Neural crest cell (in vitro differentiated cells): ENCODE measurements at regions not wholly inside any gene's neighbourhood (a gene's known extent, or its start where the extent isn't known, plus 50 kb on each side); places are given as distances from the start of the nearest gene placed in this dataset.

ENCODE experiments used
- DNase-seq: peaks from one replicate; pipeline ENCODE4 v3.0.0; 2021; ENCODE audit warnings: low read depth, mixed read lengths, low spot score
- H3K27ac Mint-ChIP-seq: one replicate; pipeline ENCODE4 v1.8.0; 2021; ENCODE audit warnings: mild to moderate bottlenecking, mixed read lengths; ENCODE audit not compliant: unreplicated experiment
- H3K27me3 Mint-ChIP-seq: 2 replicates; pipeline ENCODE4 v1.8.0; 2021; ENCODE audit warnings: low read depth, mild to moderate bottlenecking, mixed read lengths
- H3K36me3 Mint-ChIP-seq: 2 replicates; pipeline ENCODE4 v1.8.0; 2021; ENCODE audit warnings: low read depth, mild to moderate bottlenecking, mixed read lengths
- H3K4me1 Mint-ChIP-seq: 2 replicates; pipeline ENCODE4 v1.8.0; 2021; ENCODE audit warnings: mixed read lengths
- H3K4me3 Mint-ChIP-seq: one replicate; pipeline ENCODE4 v1.8.0; 2021; ENCODE audit warnings: mild to moderate bottlenecking, mixed read lengths
- H3K9me3 Mint-ChIP-seq: 2 replicates; pipeline ENCODE4 v1.8.0; 2021; ENCODE audit warnings: mixed read lengths
- TF ChIP-seq, protein P1 (sequence below): fragments of 200-600 bp; sonication (generic); conservative IDR thresholded peaks from 2 replicates; pipeline ENCODE4 v1.5.0; 2021; ENCODE audit warnings: antibody characterized with exemption, mild to moderate bottlenecking

DNA sequence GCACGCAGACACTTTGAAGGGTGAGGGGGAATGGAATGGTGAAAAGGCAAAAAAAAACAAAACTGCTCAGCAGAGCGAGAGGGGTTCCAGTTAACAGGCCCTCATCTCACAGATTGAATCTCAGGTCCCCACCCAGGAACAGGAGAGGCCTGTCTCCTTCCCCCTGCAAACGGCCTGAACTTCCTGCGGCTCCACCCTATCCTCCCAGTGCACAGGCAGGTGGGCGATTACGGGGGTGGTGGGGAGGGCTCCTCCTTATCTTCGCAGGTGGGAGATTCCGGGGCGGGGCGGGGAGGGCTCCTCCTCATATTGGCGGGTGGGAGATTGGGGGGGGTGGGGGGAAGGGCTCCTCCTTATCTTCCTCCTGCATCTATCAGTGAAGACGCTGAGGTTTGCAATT lies 129.0 kb downstream of the SOX4 start:
- Mint-ChIP-seq H3K9me3 (peaks cover 4% of the 10 kb centered on the region), H3K4me3 (no peak overlapping the region), H3K27ac (no peak overlapping the region), H3K4me1 (peaks cover 41% of the 10 kb centered on the region), H3K27me3 (no peaks in the 10 kb centered on the region), H3K36me3 (peaks cover 6% of the 10 kb centered on the region)
- no peak for DNase-seq
- TF ChIP-seq, protein P1, sequence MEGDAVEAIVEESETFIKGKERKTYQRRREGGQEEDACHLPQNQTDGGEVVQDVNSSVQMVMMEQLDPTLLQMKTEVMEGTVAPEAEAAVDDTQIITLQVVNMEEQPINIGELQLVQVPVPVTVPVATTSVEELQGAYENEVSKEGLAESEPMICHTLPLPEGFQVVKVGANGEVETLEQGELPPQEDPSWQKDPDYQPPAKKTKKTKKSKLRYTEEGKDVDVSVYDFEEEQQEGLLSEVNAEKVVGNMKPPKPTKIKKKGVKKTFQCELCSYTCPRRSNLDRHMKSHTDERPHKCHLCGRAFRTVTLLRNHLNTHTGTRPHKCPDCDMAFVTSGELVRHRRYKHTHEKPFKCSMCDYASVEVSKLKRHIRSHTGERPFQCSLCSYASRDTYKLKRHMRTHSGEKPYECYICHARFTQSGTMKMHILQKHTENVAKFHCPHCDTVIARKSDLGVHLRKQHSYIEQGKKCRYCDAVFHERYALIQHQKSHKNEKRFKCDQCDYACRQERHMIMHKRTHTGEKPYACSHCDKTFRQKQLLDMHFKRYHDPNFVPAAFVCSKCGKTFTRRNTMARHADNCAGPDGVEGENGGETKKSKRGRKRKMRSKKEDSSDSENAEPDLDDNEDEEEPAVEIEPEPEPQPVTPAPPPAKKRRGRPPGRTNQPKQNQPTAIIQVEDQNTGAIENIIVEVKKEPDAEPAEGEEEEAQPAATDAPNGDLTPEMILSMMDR, result no peak

DNA sequence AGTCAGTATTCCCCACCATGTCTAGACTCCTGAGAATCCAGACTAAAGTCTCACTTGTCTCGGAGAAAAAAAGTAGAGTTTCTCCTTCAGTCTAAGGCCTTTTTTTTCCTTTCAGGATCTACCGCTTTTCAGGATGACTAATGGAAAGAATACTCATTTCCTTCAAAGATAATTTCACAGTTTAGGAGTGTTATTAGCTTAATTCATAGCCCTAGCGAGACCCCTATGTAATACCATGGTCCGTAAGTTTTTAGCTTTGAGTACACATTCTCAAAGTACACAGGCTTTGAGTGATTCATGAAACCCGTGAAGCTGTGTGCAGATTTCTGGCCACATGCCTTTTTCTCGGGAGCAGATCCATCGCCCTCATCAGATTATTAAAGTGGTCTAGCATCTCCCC lies 133.1 kb downstream of the SOX4 start:
- H3K36me3 Mint-ChIP-seq, result no peaks in the 10 kb centered on the region
- H3K9me3 Mint-ChIP-seq, result no peaks in the 10 kb centered on the region
- H3K27me3 Mint-ChIP-seq, result no peaks in the 10 kb centered on the region
- peaks cover 50% of the 10 kb centered on the region for H3K4me1 Mint-ChIP-seq
- H3K27ac Mint-ChIP-seq, result no peak overlapping the region
- DNase-seq, result no peak
- no peak overlapping the region for H3K4me3 Mint-ChIP-seq
- TF ChIP-seq, protein P1, result no peak

DNA sequence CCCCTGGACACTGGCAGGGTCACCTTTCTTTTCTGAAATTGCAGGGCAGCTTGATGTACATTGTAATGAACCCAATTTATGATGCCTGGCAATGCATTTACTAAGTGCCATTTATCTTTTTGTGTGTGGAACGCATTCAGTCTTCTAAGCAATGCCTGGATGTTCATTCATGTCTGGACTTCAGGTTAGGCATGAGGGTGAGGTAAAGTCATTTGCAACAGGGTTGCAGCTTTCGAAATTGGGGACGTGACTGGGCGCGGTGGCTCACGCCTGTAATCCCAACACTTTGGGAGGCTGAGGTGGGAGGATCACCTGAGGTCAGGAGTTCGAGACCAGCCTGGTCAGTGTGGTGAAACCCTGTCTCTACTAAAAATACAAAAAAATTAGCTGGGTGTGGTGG lies 134.6 kb downstream of the SOX4 start:
- H3K27me3 Mint-ChIP-seq, result no peaks in the 10 kb centered on the region
- H3K36me3 Mint-ChIP-seq, result no peaks in the 10 kb centered on the region
- no peak overlapping the region for H3K4me3 Mint-ChIP-seq
- TF ChIP-seq, protein P1, result no peak
- peaks cover 61% of the 10 kb centered on the region for H3K4me1 Mint-ChIP-seq
- no peaks in the 10 kb centered on the region for H3K9me3 Mint-ChIP-seq
- no peak for DNase-seq
- no peak overlapping the region for H3K27ac Mint-ChIP-seq

DNA sequence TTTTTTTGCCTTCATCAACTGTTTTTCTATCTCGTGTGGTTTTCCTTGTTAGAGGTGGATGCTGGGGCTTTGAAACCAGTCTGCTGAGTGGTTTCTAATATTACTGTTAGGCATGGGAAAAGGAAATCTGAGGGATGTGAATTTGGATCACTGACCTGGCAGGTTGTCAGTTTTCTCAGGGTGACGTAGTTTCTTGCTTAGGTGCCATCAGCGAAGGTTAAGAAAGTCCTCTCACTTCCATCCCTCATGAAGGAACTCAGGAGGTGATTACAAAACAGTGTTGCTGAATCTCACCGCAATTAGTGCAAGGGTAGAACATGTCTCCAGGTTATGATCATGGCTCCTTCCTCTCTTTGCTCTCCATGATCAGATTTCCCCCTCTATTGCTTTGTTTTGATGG lies 135.9 kb downstream of the SOX4 start:
- Mint-ChIP-seq H3K36me3 (no peaks in the 10 kb centered on the region), H3K4me3 (no peak overlapping the region), H3K9me3 (no peaks in the 10 kb centered on the region), H3K4me1 (peaks cover 64% of the 10 kb centered on the region), H3K27ac (no peak overlapping the region), H3K27me3 (no peaks in the 10 kb centered on the region)
- no peak for DNase-seq
- TF ChIP-seq, protein P1, result no peak

DNA sequence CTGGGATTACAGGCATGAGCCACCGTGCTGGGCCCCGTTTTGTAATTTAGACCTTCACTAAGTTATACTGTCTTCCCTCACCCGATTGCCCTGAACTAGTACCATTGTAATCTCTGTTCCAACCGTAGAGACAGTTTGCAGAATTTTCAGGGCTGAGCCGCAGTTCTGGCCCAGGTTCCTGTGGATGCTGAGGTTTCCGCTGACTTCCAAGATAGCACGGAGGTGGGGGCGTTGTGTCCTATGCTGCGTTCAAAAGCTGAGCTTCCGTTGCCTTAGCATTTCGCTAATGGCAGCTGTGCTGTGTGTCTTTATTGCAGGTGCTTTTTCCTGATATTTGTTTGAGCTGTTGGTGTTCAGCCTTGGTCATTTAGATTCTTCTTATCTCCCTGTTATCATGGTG lies 137.0 kb downstream of the SOX4 start:
- H3K27me3 Mint-ChIP-seq, result no peaks in the 10 kb centered on the region
- no peak overlapping the region for H3K27ac Mint-ChIP-seq
- H3K9me3 Mint-ChIP-seq, result no peaks in the 10 kb centered on the region
- H3K36me3 Mint-ChIP-seq, result no peaks in the 10 kb centered on the region
- no peak overlapping the region for H3K4me3 Mint-ChIP-seq
- TF ChIP-seq, protein P1, result no peak
- DNase-seq, result no peak
- H3K4me1 Mint-ChIP-seq, result peaks cover 61% of the 10 kb centered on the region
